GM12865 (cell line): ENCODE measurements at regions not wholly inside any gene's neighbourhood (a gene's known extent, or its start where the extent isn't known, plus 50 kb on each side); places are given as distances from the start of the nearest gene placed in this dataset.

ENCODE experiments used
- DNase-seq: peaks from one replicate; pipeline ENCODE4 v3.0.0; 2010; ENCODE audit warnings: low read depth
- H3K4me3 ChIP-seq: 2 replicates; pipeline ENCODE4 v1.5.1; 2011; ENCODE audit warnings: mild to moderate bottlenecking, low read depth, low read length, control low read depth
- TF ChIP-seq, protein P1 (sequence below): IDR thresholded peaks from 2 replicates; pipeline ENCODE4 v1.5.1; 2011; ENCODE audit warnings: low read length, control low read depth, low read depth, inconsistent platforms; ENCODE audit not compliant: insufficient read depth; ENCODE audit errors: missing control alignments

DNA sequence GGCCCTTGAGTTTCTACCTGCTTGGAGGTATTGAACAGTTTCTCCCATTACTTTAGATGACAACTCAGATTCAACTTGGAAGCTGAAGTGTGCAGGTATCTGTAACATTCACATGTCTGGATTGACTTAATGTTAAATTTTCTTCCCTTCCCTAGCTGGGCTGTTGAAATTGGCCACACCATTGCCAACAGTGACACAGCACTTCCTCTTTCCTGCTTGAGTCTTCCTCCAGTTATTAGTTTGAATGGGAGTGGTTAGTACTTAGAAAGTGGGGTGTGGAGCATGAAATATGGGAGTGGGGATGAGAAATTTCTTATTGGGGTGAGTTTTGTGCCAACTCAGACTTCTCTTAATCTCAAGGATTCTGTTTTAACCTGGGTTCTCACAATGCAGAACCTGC is 454.9 kb downstream of the KCNJ2 start:
- no peak overlapping the region for H3K4me3 ChIP-seq
- DNase-seq: no peak
- TF ChIP-seq, protein P1, sequence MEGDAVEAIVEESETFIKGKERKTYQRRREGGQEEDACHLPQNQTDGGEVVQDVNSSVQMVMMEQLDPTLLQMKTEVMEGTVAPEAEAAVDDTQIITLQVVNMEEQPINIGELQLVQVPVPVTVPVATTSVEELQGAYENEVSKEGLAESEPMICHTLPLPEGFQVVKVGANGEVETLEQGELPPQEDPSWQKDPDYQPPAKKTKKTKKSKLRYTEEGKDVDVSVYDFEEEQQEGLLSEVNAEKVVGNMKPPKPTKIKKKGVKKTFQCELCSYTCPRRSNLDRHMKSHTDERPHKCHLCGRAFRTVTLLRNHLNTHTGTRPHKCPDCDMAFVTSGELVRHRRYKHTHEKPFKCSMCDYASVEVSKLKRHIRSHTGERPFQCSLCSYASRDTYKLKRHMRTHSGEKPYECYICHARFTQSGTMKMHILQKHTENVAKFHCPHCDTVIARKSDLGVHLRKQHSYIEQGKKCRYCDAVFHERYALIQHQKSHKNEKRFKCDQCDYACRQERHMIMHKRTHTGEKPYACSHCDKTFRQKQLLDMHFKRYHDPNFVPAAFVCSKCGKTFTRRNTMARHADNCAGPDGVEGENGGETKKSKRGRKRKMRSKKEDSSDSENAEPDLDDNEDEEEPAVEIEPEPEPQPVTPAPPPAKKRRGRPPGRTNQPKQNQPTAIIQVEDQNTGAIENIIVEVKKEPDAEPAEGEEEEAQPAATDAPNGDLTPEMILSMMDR: no peak

DNA sequence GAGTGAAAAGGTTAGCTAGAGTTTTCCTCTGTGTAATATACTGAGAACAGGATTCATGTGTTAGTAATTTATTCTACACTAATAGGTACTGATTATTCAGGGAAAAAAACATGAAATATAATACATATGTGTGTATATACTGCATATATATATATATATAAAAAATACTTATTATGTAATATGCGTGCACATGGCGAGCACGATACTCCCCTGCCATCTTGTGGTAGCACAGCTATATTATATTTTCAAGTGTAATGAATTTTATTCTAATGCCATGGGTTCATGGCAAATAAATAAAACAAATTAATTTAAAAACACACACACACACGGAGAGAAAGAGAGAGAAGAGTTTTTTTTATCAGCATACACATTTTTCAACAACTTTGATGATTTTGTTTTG is 460.6 kb downstream of the KCNJ2 start:
- no peak overlapping the region for H3K4me3 ChIP-seq
- DNase-seq: no peak
- TF ChIP-seq, protein P1: no peak

DNA sequence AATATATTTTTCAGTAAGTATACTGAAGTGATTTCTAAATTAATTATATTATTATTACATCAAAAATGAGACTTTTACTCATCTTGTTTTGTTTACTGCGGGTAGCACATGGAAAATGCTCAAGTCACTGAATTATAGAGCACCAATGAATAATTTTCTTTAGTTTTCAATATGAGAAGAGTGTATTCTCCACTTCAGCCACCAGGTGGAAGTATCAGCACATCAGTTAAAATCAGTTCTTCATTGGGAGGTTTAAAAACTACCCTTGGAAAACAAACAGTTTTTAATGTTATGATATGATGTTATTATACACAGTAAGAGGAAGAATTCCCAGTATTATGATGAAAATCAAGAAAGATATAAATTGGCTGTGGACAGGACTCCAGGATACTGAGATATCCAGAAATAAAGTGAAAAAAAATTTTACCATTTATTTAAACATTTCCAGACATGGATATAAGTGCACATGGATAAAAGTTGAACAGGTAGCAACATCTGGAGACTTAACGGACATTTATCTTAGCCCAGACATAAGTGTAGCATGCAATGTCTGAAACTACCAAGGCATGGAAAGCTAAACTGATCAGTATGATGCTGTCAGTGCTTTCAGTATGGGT is 467.3 kb downstream of the KCNJ2 start:
- no peak overlapping the region for H3K4me3 ChIP-seq
- TF ChIP-seq, protein P1: peak; percentile 56
- DNase-seq: peak; percentile 37

DNA sequence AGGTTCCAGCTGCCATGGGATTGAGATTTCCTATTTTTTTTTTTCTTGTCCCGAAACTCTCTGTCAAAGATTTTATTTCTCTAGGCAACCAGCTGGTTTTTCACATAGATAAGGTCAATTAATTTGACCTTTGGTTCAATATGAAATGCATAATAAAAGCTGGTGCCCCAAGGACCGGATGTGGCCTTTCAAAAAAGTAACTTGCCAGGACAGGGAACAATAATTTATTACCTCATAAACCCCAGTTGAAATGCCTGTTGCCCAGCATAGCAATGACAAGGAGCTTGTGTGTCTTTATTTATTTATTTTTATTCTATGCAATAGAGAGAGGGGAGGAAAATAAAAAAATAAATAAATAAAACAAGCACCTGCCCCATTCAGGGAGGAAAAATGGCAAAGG is 472.7 kb downstream of the KCNJ2 start:
- H3K4me3 ChIP-seq: no peak overlapping the region
- DNase-seq: no peak
- TF ChIP-seq, protein P1: no peak

DNA sequence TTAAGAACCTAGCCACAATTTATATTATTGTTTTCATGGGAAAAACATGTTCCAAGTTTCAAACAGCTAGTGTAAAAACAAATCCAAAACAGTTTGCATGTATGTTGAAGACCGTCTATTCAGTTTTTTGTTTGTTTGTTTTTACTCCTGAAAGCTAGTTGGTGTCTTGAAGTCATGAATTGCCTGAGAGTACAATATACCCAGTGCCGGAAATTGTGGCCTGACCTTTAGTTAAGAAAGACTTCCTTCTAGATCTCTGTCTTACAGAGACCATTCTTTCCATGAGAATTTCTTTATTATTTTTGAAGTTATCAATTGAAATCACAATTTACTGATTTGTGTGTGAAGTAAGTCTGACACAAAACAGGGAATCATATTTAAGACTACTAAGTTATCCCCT is 474.8 kb downstream of the KCNJ2 start:
- DNase-seq: no peak
- TF ChIP-seq, protein P1: no peak

DNA sequence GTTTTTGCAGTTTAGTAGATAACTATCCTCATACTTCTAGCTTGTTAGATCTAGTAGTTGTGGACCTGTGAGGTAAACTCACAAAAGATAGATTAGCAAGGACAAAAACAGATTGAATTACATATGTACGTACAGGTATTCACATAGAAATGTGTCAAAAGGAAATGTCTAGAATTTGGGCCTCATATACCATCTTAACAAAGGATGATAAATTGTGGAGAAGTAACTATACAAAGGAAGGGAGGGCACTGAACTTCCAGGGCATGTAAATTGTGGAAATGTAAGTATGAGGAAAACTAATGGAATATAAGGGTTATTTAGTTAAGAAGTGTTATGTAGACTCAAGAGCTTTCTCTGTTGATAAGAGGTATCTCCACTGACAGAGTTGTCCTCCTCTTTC is 477.3 kb downstream of the KCNJ2 start:
- DNase-seq: no peak

More for the DNA sequence above, 474.8 kb downstream of the KCNJ2 start:
- no peak overlapping the region for H3K4me3 ChIP-seq

More for the DNA sequence above, 477.3 kb downstream of the KCNJ2 start:
- H3K4me3 ChIP-seq: no peak overlapping the region
- TF ChIP-seq, protein P1: no peak
